GM12875 (cell line): ENCODE measurements at regions not wholly inside any gene's neighbourhood (a gene's known extent, or its start where the extent isn't known, plus 50 kb on each side); places are given as distances from the start of the nearest gene placed in this dataset.

ENCODE experiments used
- H3K4me3 ChIP-seq: one replicate; pipeline ENCODE4 v1.5.1; 2011; ENCODE audit warnings: low read depth, low read length, control low read depth
- TF ChIP-seq, protein P1 (sequence below): IDR thresholded peaks from 2 replicates; pipeline ENCODE4 v1.5.1; 2011; ENCODE audit warnings: low read depth, mild to moderate bottlenecking, control low read depth, inconsistent platforms, low read length, moderate library complexity, borderline replicate concordance; ENCODE audit not compliant: insufficient read depth

- H3K4me3 ChIP-seq = no peak overlapping the region
- TF ChIP-seq, protein P1, sequence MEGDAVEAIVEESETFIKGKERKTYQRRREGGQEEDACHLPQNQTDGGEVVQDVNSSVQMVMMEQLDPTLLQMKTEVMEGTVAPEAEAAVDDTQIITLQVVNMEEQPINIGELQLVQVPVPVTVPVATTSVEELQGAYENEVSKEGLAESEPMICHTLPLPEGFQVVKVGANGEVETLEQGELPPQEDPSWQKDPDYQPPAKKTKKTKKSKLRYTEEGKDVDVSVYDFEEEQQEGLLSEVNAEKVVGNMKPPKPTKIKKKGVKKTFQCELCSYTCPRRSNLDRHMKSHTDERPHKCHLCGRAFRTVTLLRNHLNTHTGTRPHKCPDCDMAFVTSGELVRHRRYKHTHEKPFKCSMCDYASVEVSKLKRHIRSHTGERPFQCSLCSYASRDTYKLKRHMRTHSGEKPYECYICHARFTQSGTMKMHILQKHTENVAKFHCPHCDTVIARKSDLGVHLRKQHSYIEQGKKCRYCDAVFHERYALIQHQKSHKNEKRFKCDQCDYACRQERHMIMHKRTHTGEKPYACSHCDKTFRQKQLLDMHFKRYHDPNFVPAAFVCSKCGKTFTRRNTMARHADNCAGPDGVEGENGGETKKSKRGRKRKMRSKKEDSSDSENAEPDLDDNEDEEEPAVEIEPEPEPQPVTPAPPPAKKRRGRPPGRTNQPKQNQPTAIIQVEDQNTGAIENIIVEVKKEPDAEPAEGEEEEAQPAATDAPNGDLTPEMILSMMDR = no peak
Observed at GRCh38 chr17:33523577-33523981, 230.5 kb upstream of the ASIC2 start.

DNA sequence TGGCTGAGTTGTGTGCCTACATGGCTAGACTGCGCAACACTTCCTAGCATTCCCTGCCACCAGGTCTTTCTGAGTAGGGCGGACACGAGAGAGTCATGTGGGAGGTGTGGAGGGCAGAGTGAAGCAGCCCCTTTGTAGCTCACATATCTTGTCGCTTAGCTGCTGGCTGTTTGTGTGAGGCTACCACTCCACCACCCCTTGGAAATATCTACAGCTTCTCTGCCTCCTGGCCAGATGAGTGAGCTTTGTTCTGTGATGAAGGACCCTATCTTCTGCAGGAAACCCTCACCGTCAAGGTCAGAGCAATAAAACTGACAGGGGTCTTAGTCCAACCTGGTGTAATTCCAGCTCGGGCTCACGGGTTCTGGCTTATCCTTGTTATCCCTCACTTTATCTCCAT, 232.1 kb upstream of the ASIC2 start:
- TF ChIP-seq, protein P1 = no peak
- H3K4me3 ChIP-seq = no peak overlapping the region

DNA sequence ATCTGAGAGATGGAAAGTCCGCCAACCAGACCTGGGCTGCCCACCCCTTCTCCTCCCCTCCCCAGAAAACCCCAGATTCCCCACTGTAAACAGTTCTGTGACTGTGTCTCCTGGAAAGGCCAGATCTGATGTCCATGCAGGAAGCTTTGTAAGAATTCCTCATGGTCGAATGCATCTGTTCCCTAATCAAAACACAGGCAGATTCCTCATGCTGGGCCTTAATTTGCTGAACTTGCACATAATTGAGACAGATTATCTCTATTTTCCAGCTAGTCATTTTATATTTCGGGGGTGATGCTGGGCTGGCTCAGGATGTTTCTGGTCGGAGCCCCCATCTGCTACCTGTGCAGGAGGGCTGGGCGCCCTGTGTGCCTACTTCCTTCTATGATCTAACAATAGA, 233.6 kb upstream of the ASIC2 start:
- TF ChIP-seq, protein P1 = no peak
- no peak overlapping the region for H3K4me3 ChIP-seq

DNA sequence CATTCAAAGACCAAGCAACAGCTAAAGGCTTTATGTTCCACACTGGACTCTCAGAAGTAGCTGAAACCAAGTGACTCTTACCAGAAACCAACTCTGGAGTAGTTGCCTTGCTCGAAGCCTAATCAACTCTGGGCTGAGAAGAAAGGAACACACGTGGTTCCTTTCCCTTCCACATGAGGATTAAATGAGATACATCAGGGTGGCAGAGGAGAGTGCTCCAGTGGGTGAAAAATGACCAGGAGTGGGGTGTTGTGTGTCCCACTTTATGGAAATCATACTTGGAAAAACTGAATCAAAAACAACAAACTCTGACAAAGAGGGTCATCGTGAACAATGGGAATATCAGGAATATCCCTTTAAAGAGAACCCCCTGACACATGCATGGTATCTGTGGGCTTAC, 234.2 kb upstream of the ASIC2 start:
- TF ChIP-seq, protein P1 = no peak
- no peak overlapping the region for H3K4me3 ChIP-seq

DNA sequence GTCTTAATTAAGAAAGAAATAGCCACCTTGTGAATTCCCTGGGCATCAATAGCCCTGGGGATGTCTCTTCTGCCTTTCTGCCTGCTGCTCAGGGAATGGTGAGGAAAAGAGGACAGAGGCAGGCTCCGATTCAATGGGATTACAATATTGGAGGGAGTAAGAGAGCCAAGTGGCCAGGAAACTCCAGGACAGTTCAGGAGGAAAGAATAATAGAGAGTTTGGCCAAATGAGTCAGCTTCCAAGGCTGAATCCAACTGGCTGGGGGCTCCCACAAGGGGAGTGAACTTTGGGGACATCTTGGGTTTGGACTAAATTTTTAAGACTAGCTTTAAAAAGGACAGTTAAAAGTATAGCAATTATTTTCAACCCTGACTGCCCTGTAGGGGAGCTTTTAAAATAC, 235.8 kb upstream of the ASIC2 start:
- H3K4me3 ChIP-seq = no peak overlapping the region
- TF ChIP-seq, protein P1 = no peak

GRCh38 chr17:33529816-33530215, 236.7 kb upstream of the ASIC2 start:
- H3K4me3 ChIP-seq = no peak overlapping the region
- TF ChIP-seq, protein P1 = no peak

DNA sequence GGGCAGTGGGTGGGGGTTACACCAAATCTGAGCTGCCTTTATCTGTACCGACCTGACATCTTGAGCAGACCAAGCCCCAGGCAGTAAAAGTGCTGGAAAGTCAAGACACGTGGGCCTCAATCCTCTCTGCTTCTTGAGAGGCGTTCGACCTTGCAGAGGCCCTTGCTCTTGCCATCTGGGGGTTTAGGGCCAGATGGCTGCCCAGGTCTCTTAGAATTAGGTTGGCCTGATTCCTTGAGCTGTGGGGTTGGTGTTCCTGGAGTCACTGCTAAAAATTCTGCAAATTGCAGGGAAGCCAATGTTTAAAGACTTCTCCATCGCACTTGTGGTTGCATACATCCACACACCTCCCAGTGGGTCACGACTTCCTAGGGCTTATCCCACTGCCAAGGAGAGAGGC, 238.2 kb upstream of the ASIC2 start:
- H3K4me3 ChIP-seq = no peak overlapping the region
- TF ChIP-seq, protein P1 = no peak
